ENCODE measurements at regions not wholly inside any gene's neighbourhood (a gene's known extent, or its start where the extent isn't known, plus 50 kb on each side); places are given as distances from the start of the nearest gene placed in this dataset.
"Not testable (repeated sequence)": the region's sequence is repeated elsewhere in the genome, so short reads cannot be mapped to it uniquely, and the experiment has no call there.

DNA sequence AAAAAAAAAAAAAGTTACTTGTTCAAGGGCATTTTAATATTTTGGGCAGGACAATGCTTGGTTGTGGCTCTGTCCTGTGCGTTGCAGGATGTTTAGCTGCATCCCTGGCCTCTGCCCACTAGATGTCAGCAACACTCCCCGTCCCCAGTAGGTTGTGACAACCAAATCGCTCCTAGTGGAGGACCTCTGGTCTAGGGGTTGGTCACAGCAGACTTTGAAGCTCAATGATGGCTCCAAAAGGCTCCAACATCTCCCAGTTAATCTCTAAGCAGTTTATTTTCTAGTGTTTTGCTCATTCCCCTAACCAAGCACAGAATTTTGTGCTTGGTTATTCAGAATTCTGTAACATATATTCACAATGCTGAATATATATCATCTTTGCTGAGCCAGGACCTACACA is 67.0 kb downstream of the CHRNA1 start:
- DNase-seq (ENCODE audit: low read depth in 4 of 4, low spot score in 3 of 4) = peak in 1 of 4 donors; percentile 18

GRCh38 chr2:174694920-174695319 is 69.4 kb downstream of the CHRNA1 start:
- no peak for DNase-seq (ENCODE audit: low read depth in 4 of 4, low spot score in 3 of 4)

DNA sequence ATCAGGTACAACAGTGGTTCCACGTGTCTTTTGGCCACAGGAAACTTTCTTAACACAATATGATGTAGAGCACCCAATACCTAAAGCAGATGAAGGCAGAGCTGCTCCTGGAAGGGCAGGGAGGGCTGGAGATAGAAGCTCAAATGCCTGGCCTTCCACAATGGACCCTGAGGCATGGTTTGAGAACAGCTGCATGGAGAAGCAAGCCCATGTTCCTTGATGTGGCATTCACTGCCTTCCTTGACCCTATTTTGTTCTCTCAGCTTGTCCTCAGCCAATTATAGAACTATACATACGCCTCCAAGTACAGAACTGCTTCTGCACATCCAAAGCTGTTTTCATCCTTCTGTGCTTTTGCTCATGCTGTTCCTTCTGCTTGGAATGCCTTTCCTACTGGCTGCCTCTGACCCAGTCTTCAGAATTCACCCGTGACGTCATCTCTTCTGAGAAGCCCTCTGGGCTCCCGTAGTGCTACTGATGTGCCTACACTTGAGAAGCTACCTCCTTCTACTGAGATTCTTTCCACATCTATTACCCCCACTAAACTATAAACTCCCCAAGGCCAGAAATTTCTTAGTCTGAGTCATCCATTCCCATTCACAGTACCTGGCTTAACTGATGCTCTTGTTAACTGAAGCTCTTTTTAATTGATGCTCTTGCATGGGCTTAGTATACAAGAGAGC is 69.9 kb downstream of the CHRNA1 start:
- DNase-seq (ENCODE audit: low read depth in 4 of 4, low spot score in 3 of 4) = no peak

DNA sequence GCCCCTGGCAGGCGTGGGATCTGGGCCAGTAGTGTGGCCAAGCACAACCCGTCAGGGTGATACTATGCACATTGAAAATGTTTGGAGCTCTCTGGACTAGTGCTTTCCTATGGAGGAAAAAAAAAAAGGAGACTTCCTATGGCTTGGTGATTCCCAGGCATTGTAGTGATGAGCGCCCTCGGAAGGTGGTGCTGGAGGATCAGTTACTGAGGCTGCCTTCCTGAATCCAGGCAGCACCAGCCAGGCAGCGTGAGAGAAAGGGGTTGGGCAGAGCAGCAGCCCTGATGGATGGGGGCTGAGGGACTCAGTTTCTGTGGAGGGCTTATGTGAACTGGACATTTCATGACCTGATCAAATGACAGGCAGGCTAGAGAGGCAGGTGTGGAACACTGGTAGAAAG is 70.9 kb downstream of the CHRNA1 start:
- DNase-seq (ENCODE audit: low read depth in 4 of 4, low spot score in 3 of 4) = no peak

- DNase-seq (ENCODE audit: low read depth in 4 of 4, low spot score in 3 of 4) = no peak
These were observed 71.9 kb downstream of the CHRNA1 start for GRCh38 chr2:174692256-174692919.

DNA sequence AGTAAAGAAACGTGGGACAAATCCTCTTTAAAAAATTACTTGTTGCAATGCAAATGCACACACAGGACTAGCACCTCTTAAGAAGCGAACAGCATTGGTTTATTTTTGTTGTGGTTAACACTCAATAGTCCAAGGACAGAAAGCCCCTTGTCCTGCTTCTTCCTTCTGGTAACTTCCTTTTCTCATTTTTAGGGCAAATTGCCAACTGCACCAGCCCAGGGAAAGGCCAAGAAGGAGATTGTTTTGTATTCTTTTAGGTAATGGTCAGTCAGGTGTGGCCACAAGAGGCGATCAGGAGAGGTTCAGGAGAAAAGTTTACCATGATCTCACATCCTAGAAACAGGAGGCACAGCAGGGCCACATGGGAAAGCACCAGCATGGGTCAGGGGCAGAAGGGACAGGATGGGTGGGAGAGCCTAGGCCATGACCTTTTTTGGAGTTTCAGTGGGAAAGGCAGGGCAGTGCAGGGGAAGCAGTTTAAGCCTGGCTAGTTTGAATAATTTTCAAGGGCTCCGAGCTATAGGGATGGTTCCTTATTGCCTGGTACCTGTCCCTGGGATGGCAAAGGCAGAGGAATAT is 73.0 kb downstream of the CHRNA1 start:
- DNase-seq (ENCODE audit: low read depth in 4 of 4, low spot score in 3 of 4) = no peak

- DNase-seq (ENCODE audit: low read depth in 4 of 4, low spot score in 3 of 4) = no peak
These were observed 74.2 kb downstream of the CHRNA1 start for GRCh38 chr2:174690026-174690425.

DNA sequence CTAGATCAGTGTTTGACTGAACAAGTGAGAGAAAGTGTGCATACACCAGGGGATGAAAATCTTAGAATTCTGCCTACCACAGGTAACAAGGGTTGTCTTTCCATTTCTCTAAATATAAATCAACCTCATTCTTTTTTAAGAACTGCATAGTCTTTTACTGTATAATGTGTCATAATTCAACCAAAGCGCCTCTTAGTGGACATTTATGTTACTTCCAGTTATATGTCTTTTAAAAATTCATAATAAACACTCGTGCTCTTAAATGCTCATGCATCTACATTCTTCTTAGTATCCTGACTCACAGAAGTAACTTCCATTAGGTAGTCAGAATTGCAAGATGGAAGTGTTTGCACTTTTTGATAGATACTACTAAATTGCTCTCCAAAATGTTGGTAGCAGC is 76.2 kb downstream of the CHRNA1 start:
- no peak for DNase-seq (ENCODE audit: low read depth in 4 of 4, low spot score in 3 of 4)

DNA sequence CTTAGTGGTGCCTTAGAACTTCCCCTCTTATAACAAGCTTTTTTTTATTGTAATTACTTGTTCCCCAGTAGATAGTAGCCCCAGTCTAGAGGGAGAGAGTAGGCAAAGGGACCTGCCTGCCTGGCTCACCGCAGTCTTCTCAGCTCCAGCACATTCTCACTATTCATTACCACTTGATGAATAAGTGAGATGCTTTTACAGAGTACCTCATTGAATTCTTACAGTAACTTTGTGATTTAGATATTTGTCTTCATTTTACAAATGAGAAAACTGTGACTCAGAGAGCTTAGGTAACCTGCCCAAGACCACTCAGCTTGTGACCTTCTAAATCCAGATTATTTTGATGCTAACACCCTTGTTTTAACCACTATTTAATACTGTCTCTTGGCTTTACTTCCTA is 77.8 kb downstream of the CHRNA1 start:
- DNase-seq (ENCODE audit: low read depth in 4 of 4, low spot score in 3 of 4) = no peak

GRCh38 chr2:174683392-174683759 is 80.9 kb downstream of the CHRNA1 start:
- peak in 3 of 4 donors; percentile 14 to 35 (median 20) for DNase-seq (ENCODE audit: low read depth in 4 of 4, low spot score in 3 of 4)

- DNase-seq (ENCODE audit: low read depth in 4 of 4, low spot score in 3 of 4) = peak in 3 of 4 donors; percentile 19 to 38 (median 33)
These were observed 81.5 kb downstream of the CHRNA1 start for GRCh38 chr2:174682578-174683391.

DNA sequence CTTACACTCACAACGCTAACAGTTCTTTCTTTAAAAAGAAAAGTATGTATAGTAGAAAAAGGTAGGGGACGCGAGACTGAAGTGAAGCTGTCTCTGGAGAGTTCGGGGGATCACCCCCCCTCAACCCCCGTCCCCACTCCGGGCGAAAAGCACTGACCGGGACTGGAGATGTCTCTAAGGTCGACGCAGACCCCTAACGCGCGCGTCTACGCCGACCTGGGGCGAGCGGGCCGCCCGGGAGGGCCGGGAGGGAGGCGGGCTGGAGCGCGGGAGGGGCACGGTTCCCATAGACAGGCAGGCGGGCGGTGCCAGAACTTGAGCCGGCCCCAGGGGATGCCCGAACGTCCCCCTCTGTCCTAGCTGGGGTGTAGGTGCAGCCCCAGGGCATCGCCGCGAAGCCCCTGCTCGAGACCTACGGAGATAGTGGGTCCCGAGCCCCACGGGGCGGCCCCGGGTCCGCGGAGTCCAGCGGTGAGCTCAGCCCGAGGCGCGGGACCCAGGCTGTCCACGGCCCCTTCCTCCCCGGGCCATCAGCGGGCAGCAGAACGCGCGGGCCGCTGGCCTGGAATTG is 82.2 kb downstream of the CHRNA1 start:
- peak in 3 of 4 donors; percentile 14 to 43 (median 24) for DNase-seq (ENCODE audit: low read depth in 4 of 4, low spot score in 3 of 4)

GRCh38 chr2:174681099-174682006 is 82.9 kb downstream of the CHRNA1 start:
- DNase-seq (ENCODE audit: low read depth in 4 of 4, low spot score in 3 of 4) = peak in 1 of 4 donors; percentile 11

- DNase-seq (ENCODE audit: low read depth in 4 of 4, low spot score in 3 of 4) = no peak
These were observed 82.6 kb upstream of the WIPF1 start for GRCh38 chr2:174680221-174680620.

DNA sequence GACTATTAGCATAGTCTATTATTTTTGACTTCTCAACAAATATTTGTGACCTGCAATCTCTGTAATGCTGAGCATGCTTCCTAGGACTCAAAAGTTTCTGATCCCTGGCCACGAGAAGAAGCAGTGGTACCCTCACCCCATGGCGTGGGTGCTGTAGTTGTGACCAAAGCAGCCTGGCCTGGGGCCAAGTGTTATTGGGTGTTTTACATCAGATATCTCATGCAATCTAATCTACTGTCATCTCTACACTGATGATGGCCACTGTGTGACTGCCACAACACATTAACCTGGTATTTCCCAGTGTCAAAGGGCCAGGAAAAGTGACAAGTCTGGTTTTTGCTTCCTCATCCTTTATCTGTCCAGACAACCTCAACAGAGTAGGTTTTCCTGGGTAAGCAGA is 80.8 kb upstream of the WIPF1 start:
- DNase-seq (ENCODE audit: low read depth in 4 of 4, low spot score in 3 of 4) = no peak

- no peak for DNase-seq (ENCODE audit: low read depth in 4 of 4, low spot score in 3 of 4)
These were observed 78.0 kb upstream of the WIPF1 start for GRCh38 chr2:174675615-174676014.

DNA sequence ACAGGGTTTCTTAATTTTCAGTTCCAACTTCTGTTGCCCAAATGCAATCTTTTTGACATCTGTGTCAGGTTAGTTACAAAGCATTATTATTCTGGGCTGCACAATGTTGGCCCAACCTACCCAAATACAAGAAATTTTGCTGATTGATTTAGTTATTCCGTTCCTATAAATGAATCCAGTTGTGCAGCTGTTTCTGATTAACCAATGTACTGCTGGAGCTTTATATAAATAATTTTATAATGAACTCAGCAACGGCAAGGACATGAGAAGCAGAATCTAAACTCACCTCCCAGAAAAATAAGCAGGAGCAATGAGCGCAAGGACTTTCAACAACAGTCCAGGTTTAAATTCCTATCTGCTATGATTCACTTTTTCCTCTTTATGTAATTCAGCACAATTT is 76.3 kb upstream of the WIPF1 start:
- no peak for DNase-seq (ENCODE audit: low read depth in 4 of 4, low spot score in 3 of 4)

- no peak for DNase-seq (ENCODE audit: low read depth in 4 of 4, low spot score in 3 of 4)
These were observed 75.8 kb upstream of the WIPF1 start for GRCh38 chr2:174673440-174673839.

DNA sequence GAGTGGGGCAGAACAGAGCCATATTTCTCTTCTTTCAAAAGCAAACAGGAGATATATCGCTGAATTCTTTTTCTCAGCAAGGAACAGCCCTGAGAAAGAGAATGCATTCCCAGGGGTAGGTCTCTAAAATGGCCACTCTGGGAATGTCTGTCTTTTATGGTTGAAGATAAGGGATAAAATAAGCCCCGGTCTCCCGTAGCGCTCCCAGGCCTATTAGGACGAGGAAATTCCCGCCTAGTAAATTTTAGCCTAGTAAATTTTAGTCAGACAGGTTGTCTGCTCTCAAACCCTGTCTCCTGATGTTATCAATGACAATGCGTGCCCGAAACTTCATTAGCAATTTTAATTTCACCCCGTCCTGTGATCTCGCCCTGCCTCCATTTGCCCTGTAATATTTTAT is 73.9 kb upstream of the WIPF1 start:
- not testable (repeated sequence) for DNase-seq (ENCODE audit: low read depth in 4 of 4, low spot score in 3 of 4)

DNA sequence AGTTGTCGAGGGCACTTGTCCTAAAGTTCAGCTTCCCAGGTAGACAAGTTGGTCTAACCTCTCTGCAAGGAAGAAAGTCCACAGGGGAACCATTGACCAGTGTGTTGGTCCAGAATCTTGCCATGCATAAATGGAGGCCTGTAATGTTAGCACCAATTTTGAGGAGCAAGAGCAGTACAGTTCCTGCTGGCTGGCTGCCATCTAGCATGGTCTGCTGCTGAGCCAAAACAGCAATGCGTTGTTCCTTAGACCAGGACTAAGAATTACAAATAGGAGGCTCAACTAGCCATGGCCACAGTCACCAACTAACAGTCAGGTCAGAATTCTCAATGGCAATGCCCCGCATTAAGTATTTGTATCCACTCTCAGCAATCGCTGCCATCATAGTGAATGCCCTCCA is 72.8 kb upstream of the WIPF1 start:
- no peak for DNase-seq (ENCODE audit: low read depth in 4 of 4, low spot score in 3 of 4)
